A204.1 (cell line): ENCODE measurements at regions not wholly inside any gene's neighbourhood (a gene's known extent, or its start where the extent isn't known, plus 50 kb on each side); places are given as distances from the start of the nearest gene placed in this dataset.

Source experiments
- FAIRE-seq: peaks from 2 replicates; lab custom pipeline; 2012; peaks lifted over from hg19 to GRCh38; lab: Jason Lieb, UNC

- FAIRE-seq: no peak
These were observed 187.4 kb upstream of the SH3BP4 start for GRCh38 chr2:234764372-234764771.

- no peak for FAIRE-seq
These were observed 188.6 kb upstream of the SH3BP4 start for GRCh38 chr2:234763002-234763873.

GRCh38 chr2:234761910-234762309 is 189.9 kb upstream of the SH3BP4 start:
- no peak for FAIRE-seq

GRCh38 chr2:234754126-234754525 is 197.7 kb upstream of the SH3BP4 start:
- no peak for FAIRE-seq

DNA sequence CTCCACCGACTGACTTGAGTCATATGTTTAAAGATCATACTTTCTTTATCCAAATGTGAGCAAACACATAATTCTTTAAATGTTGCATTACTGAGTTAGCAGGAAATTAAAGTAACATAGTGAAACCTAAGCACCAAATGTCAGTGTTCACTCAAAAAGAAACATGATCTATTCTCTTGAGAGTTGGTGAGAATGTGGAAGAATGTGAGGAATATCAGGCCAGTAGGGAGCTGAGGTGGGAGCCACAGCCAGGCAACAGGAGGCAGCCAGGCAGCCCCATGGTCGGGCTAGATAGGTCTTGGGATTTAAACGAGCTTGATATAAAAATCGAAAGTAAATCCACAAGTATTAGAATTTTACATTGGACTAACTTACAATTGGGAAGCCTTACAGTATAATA is 198.1 kb upstream of the SH3BP4 start:
- FAIRE-seq: no peak

DNA sequence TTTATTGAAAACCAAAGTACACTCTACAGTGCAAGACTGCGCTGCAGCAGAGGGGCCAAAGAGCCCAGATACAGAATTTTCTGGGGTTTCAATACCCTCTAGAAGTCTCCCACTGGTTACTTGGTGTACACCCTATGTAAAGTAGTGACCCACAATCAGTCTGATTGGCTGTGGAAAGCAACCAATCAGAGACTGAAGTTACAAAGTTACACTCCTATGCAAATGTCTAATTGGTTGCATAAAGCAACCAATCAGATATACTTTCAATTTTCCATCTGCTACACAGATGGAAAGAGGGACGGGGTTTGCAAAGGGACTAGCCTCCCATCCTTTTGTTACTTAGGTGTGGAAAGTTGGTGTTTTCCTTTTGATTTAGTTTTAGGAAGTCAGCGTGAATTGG is 198.9 kb upstream of the SH3BP4 start:
- FAIRE-seq: no peak

- FAIRE-seq: no peak
These were observed 200.4 kb upstream of the SH3BP4 start for GRCh38 chr2:234751275-234751973.

DNA sequence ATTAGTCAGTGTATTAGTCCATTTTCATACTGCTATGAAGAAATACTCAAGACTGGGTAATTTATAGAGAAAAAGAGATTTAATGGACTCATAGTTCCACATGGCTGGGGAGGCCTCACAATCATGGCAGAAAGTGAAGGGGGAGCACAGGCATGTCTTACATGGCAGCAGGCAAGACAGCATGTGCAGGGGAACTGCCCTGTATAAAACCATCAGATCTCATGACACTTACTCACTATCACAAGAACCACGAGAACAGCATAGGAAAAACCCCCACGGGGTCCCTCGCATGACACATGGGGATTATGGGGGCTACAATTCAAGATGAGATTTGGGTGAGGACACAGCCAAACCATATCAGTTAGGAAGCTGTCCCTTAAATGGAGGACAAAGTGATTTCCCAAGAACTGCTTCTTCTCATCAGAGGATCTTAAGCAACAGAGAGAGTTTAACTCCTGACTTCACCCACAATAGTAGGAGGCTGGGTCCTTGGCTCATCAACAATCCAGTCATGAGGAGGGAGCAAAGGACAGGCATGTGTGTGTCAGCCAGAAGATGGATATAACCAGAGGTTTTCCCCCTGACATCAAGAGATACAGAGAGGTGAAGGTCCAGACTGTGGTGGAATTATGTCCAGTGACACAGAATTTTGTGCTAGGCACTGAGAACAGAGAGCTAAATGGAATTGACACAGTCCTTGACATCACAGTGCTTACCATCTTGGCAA is 203.8 kb upstream of the SH3BP4 start:
- no peak for FAIRE-seq

DNA sequence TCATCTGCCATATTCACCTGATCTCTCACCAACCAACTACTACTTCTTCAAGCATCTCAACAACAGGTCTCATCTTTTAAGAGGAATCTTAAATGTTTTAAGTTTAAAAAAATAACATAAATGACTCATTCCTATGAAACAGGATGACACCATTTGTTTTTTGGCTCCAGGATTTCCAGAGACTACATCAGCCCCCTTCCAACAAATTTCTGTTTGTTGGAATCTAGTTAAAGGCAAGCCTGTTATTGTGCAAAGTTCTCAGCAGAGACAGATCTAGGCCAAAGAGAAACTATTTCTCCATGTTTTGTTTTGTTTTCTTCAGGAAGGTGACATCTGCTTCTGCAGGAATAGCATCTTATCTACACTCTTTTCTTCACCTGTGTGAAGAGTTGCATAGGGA is 204.8 kb upstream of the SH3BP4 start:
- FAIRE-seq: no peak

DNA sequence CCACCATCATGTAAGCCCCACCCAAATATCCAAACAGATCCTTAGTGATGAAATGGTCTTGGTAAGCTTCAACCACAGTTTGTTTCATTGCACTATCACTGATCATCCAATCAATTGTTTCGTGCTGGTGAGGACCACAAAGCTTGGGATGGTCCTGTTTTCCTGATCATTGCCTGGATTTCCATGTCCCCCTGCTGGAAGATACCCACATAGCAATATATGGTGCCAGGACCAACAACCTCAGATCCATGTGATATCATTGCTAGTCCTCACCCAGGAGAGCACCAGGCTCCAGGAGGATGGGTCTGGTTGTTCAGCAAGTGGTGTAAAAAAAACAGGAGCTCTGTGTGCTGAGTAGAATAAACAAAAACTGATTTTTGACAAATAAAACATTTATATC is 206.5 kb upstream of the SH3BP4 start:
- FAIRE-seq: no peak

DNA sequence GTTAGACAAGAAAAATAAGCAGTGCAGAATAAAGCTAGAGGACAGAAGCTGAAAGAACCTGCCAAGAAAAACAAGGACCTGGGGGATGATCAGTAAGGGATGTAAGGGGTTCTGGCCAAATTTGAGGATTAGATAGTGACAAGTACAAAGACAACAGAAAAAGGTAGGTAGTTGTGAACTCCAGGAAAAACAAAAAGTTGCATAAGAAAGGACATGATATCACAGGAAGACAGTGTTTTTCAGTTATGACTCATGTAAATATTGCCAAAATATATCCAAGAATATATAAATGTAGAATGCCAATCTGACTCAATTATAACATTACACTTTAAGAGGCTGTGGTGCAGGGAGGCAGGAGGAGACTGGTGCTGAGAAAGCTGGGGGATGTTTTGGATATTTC is 209.8 kb upstream of the SH3BP4 start:
- no peak for FAIRE-seq

- FAIRE-seq: no peak
These were observed 212.8 kb upstream of the SH3BP4 start for GRCh38 chr2:234739061-234739460.

GRCh38 chr2:234735829-234736228 is 216.0 kb upstream of the SH3BP4 start:
- FAIRE-seq: no peak

DNA sequence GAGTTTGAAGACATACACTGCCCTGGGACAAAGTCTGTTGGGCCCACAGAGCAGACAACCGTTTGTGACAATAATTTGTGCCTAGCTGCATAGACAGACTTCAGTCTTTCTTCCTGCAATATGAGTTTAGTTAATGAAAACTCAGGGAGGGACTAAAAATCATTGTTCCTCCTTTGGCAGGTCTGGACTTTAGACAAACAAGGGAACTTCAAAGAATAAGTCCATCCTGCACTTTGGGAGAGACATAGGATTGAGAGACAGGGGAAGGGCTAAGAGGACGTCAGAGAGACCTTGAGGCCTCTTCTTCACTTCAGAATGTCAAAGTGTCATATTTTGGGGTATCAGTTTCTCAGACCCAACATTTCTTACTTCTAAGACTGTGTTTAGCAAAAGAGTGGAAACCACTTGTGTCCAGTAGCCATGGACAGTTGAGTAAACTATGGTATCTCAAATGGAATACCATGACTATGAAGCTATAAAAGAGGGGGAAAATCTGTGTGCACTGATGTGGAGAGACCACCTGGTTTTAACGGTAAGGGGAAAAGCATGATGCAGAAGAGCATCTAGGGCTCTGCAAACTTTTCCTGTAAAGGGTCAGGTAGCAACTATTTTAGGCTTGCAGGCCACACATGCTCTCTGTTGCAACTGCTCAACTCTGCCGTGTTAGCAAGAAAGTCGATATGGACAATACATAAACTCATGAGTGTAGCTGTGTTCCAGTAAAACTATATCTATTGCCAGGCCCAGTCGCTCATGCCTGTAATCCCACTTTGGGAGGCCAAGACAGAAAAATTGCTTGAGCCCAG is 217.8 kb upstream of the SH3BP4 start:
- no peak for FAIRE-seq

DNA sequence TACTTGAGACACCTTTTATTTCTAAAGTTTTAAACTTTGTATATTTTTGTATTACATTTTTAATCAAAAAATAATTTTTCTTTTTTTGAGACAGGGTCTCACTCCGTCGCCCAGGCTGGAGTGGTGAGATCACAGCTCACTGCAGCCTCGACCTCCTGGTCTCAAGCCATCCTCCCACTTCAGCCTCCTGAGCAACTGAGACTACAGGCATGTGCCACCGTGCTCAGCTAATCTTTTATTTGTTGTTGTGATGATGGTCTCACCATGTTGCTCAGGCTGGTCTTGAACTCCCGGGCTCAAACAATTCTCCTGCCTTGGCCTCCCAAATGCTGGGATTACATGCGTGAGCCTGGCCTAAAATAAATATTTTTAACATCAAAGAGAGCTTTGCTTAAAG is 218.7 kb upstream of the SH3BP4 start:
- no peak for FAIRE-seq

DNA sequence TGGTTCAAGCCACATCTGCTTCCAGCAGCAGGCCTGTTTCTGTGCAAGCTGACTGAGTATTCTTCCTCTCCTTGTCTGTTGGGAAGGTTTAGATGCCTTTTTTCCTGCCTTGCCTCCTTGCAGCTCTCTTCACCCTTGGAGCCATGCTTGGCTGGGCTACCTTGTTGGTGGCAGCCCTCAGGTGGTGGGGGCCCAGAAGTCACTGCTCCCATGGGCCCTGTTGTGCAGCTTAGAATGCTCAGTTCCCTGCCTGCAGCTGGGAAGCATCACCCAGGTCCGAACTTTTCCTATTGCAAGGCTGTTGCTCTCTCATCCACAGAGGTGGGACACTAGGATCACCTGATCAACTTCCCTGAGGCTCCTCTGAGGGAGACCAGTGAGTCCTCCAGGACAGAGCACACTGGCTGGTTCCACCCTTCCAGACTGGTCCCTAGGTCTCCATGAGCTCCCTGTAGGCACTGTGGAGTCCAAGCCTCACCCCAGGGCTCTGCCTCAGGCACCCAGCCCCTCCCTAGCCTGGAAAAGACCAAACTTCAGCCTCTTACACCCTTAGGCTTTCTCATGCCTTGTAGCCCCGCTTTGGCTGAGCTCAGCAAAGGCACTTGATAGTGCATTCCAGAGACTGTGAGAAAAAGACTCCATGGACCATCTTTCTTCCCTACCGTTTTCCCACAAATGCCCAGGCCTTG is 219.3 kb upstream of the SH3BP4 start:
- no peak for FAIRE-seq

GRCh38 chr2:234731236-234731635 is 220.6 kb upstream of the SH3BP4 start:
- no peak for FAIRE-seq

- FAIRE-seq: no peak
These were observed 221.7 kb upstream of the SH3BP4 start for GRCh38 chr2:234730066-234730640.

DNA sequence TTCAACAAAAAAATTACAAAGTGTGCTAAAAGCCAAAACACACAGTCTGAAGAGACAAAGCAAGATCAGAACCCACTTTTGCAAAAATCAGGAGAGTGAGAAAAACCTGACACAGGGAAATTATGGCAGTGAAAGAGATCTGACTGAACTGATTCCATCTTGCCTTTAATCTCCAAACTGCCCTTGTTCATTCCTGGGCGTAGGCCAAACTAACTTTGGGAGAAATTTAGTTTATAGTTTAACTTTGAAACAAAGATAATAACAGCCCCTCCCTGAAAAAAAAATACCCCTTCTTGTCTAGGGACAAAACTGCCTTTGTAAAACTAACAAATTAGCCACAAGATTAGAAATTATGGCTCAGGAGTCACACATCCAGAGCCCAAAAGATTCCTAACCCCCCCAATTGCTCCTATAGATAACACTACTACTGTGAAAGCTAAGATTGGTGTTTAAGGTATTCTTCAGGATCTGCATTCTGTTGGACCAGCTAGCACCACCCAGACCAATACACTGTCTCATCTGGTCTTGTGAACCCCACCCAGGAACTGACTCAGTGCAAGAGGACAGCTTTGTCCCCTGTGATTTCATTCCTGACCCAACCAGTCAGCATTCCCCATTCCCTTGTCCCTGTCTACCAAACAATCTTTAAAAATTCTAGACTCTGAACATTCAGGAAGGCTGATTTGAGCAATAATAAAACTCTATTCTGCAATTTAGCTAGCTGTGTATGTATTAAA is 226.1 kb upstream of the SH3BP4 start:
- no peak for FAIRE-seq

DNA sequence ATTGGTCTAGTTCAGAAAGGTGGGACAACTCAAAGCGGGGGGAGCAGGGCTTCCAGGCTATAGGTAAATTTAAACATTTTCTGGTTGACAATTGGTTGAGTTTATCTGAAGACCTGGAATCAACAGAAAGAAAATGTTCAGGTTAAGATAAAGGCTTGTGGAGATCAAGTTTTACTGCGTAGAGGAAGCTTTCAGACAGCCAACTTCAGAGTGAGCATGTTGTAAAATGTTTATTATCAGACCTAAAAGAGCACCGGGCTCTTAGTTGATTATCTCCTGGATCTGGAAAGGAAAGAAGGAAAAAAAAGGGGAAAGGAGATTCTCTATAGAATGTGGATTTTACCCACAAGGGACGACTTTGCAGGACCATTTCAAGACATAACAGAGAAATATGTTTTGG is 227.0 kb upstream of the SH3BP4 start:
- FAIRE-seq: no peak

GRCh38 chr2:234723400-234723799 is 226.5 kb upstream of the ARL4C start:
- FAIRE-seq: no peak
